G401.6 (cell line): ENCODE measurements at regions not wholly inside any gene's neighbourhood (a gene's known extent, or its start where the extent isn't known, plus 50 kb on each side); places are given as distances from the start of the nearest gene placed in this dataset.
"Not testable (repeated sequence)": the region's sequence is repeated elsewhere in the genome, so short reads cannot be mapped to it uniquely, and the experiment has no call there.

Experiments
- FAIRE-seq: peaks from 2 replicates; lab custom pipeline; 2012; peaks lifted over from hg19 to GRCh38; lab: Jason Lieb, UNC

DNA sequence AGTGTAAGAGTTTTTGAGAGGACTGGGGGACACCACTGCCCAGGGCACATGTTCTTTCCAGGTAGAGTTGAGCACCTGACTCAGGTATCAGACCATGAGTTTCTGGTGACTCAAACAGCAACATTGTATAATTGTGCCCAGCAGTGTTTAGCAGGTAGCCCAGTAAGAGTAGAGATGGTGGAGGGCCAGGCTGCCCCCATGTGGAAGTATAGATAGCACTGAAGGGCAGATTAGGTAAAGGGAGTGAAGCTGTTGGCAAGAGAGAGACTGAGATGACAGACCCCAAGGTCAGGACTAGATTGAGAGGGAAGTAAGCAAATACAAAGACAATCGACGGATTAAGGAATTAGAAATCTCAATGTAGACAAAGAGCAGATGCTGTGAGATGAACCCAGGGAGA lies 74.6 kb downstream of the TRIM42 start:
- FAIRE-seq, result no peak

DNA sequence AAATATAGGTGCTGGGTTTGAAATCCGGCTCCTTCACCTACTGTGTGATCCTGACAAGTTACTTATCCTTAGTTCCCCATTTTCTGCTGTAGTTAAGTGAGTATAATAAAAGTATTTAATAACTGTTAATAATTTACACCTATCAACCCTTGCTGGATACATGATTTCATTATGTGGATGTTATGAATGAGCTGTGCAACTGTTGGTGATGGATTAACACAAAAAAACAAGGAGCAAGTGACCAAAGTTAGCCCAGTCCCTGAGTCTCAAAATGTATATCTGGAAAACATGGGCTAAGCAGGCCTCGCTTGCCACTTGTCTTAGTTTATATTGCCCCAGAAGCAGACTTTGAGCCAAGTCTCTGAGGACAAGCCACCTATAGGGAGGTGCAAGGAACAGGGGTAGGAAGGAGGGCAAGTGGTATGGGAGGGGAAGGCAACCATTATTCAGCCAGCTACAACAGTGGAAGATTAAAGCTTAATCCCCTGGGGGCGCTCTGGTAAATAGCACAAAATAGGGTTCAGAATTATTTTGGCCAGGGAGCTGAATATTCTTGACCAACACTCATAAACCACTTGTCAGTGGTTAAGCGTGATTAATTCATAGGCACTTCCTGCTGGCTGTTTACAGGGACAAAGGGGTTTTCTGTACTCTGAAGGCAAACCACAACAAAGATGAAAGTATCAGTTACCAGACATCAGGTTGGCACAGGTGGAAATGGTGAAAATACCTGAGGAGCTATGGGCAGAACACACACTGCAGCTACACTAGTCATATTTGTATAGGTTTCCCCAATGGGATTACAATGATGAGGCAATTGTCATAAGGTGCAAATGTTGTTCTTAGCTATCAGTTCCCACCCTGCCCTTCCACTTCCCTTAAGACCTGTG lies 76.2 kb downstream of the TRIM42 start:
- no peak for FAIRE-seq

DNA sequence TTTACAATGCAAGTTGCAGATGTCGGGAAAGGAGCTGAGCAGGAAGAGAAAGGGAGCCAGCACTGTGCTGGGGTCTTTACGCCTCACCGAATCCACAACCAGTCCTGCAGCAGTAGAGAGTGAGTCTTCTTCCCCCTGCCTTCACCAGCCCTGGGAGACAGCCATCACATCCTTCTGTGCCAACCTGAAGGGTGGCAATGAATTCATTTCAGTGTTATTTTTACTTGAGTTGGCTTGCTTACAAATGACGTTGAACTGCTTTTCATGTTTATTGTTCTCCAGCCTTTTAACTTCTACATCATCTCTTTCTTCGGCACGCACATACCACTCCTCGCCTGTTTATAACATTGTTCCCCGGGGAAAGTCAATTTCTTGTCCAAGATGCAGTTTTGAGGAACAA lies 77.1 kb downstream of the TRIM42 start:
- no peak for FAIRE-seq

DNA sequence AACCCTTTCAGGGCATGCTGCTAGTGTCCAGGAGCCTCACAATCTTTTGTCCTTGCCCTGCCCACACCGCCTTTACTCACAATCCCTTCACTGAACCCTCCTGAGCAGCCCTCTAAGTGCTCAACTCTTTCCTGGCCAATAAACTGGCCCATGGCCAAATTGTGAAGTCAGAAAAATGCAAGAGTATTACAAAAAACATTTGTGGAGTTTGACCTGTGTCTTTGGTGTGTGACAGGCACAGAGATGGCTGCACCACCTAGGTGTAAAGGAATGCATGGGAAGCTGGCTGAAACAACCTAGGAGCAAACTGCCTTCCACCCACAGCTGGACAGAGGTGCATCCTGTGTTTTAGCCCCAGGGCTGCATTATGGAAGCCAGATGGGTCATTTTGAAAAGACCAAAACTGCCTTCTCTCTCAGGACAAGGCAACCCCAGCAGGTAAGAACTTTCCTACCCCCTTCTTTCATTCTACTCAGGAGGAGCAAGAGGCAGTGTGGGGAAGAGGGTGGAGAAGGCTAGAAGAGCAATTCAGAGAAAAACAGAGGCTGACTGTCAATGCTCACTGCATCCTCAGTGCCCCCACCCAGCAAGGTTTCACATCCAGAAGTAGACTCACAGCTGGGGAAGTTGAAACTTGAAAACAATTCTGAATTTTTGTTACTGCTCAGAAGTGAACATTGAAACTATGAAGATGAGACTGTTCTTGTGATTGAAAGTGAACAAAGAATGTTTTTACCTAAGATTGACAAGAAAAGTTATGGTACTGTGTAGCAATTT lies 78.6 kb downstream of the TRIM42 start:
- no peak for FAIRE-seq

DNA sequence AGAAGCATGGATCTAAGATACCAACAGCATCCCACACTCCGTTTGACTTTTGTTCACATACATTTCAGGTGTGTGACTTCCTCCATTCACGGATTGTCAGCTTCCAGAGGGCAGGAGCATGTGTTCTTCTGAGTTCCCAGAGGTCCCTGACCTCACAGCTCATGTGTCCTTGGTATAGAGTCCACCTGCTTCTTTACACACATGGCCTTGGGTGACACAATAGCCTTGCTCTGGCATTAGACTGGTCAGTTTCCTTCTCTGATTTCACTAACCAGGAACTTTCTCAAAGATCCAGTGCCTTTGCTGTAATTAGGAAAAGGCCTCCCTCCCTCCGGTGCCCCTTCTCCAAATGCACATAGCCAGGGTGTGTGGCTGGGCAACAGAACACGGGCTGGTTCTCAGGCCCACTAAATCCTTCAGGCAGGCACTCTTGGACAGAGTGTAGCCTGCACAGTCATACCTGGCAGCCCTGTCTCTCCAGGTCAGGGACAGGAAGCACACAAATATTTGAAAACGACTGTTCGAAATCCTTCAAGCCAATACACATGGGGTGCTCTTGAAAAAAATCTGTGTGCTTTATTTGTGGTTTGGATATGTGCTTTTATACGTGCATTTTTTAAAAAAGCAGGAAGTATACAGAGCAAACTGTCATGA lies 81.1 kb downstream of the TRIM42 start:
- no peak for FAIRE-seq

DNA sequence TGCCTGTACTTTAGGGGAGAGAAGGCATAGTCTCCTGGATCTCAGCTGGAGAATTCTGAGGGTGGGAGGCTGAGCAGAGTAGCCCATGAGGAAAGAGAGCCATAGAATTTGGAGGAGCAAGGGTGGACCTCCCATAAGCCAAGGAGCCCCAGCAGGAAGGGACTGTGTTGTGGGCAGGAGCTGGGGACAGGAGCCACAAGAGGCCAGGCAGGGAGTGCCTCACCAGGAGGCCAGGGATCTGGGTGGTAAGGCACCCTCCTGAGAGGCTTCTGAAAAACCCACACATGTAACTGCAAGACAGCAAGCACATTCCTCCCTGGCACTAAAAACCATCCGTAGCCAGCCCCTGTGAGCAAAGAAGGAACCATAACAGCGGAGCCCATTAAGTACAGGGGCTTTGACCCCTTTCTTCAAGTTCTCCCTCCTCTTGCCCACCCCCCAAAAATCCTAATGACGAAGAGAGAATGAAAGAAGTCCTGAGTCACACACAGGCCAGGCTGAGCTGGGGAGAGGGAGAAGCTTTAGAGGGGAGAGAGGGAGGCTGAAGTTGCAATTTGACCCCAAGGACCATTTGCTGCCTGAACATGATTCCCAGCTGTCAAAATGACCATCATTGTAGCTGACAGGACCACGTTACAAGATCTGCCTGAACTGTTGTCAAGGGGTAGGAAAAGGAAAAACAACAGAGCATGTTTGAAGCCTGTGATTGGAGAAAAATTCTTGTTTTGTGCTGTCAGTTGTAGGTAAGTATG lies 82.6 kb downstream of the TRIM42 start:
- no peak for FAIRE-seq

DNA sequence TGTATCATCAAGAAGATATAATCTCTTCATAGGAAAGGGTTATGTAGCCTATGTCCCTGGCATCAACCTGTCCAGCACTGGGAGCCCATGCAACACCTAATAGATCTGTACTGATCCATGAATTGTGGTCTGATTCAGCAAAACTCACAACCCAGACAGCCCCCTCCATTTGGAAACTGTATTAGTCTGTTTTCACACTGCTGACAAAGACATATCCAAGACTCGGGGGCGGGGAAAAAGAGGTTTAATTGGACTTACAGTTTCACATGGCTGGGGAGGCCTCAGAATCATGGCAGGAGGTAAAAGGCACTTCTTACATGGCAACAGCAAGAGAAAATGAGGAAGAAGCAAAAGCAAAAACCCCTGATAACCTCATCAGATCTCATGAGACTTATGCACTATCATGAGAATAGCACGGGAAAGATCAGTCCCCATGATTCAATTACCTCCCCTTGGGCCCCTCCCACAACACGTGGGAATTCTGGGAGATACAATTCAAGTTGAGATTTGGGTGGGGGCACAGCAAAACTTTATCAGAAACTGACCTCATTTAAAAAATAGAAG lies 83.3 kb downstream of the TRIM42 start:
- no peak for FAIRE-seq

DNA sequence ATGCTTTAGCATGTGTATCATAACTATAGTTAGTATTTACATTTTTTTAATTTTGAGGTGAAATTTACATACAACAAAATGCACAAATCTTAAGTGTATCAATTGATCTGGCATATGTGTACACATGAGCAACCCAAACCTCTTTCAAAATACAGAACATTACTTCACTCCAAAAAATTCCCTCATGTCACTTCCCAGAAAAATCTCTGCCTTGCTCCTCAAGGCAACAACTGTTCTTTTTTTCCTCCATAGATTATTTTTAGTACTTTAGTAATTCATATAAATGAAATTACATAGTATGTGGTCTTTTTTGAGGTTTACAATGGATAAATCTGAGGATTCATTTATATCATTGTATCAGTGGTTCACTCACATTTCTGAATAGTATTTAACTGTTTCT lies 84.9 kb downstream of the TRIM42 start:
- FAIRE-seq, result no peak

DNA sequence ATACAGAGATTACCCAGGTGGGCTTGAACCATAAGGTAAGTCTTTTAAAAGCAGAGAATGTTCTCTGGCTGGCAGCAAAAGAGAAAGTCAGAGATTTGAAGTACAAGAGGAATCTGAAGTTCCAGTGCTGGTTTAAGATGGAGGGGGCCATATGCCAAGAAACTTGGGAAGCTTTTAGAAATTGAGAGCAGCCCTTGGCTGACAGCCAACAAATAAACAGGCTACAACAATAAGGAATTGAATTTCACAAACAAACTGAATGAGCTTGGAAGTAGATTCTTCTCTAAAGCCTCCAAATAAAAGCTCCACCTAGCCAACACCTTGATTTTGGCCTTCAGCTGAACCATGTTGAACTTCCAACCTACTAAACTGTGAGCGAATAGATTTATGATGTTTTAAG lies 85.7 kb downstream of the TRIM42 start:
- FAIRE-seq, result no peak

DNA sequence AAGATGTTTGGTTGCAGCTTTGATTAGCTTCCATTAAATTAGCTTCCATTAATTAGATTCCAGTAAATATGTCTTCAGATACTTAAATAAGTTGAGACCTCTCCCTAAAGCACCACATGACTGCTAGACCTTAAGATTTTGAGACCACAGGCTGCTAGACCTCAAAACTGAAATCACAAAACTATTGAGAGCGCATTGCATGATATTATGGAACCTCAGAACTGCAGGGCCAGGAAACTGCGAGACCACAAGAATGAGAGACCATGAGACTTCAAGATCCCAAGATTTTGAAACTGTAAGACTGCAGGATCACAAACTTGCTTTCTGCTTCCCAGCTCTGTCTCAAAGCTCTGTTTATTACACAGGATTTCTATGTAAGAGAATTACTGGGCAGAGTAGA lies 87.4 kb downstream of the TRIM42 start:
- no peak for FAIRE-seq

DNA sequence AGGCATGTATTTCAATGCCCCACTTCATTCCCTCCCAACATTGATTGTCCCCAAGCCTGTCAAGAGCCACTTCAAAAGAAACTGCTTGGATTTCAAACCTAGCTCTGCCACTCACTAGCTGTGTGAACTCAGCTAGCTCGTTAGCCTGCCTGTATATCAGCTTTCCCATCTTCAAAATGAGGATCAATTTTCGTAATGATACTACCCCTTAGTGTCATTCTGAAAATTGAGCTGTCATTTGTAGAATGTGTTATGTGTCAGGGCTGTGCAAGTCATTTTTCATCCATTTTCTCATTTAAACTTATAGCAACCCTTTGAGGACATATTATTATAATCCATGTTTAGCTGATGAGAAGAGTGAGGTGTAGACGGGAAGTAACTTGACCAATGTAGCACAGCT lies 88.6 kb downstream of the TRIM42 start:
- no peak for FAIRE-seq

DNA sequence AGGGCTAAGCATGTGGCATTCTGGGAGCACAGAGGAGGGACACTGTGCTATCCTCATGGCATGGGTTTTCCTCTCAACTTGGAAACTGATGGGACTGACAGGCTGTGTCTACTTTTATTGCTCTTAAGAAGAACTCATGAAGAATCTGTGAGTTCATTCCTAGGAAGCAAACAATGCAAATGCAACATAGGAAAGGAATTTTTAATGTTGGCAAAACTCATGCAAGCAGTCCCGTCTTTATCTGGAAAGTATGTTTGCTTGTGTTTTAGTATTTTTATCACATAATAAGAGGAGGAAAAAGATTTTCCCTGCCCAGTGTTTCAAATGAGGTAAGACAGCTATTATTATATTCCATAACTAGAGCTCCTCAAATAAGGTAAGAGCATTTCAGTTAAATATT lies 89.7 kb downstream of the TRIM42 start:
- FAIRE-seq, result no peak

DNA sequence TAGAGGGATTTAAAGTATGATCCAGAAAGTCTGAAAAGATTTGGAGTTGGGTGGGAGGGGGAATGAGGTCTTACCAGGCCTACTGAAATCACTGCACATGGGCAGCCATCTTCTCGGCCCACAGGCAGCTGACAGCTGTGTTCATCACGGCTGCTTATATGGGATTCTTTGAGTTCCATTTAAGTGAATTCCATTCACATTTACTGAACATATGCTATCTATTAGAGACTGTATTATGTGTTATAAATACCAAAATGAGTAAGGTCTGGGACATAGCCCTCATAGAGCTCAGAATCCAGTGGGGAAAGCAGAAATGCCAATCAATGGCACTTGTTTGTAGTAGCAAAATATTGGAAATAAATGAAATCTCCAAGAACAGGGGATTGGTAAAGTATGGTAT lies 91.1 kb downstream of the TRIM42 start:
- no peak for FAIRE-seq

DNA sequence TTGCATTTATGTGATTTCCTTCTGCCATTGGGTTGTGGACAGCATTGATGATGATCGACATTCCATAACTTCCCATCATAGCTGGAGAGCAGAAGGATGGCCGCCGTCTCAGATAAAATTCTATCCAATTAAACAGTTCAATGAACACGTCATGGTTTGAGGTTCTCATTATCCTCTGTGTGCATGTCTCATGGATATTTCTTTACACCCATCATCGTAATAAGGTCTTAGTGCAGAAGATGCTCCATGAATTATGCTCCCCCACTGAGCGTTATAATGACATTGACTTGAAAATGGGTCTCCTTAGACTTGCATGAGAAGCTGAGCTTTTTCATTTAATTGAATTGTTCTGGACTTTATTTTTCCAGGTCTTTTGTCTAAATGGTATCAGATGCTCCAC lies 92.1 kb downstream of the TRIM42 start:
- no peak for FAIRE-seq

DNA sequence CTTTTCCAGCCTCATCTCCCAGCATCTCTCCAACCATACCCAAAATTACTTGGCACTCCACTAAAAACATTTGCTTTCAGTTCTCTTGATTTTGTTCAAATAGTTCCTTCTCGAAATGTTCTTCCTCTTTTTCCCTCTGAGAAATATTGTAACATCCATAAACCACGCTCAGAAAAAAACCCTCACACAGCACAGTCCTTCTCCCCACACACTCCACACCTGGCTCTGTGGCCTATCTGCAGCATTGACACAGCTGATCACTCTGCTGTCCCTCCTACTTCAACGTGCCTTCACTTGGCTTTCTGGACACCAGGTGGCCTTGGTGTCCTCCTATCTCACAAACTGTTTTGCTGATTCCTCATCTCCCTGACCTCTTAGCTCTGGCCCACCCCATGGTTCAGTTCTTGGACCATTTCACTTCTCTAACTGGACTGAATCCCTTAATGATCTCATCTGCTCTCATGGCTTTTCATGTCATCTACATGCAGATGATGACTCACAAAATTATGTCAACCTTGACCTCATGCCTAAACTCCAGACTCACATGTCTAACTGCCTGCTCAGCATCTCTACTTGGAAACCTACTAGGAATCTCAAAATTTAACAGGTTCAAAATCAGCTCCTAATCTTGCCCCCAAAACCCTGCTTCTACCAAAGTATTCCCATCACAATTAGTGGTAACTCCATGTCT lies 93.3 kb downstream of the TRIM42 start:
- FAIRE-seq, result no peak

DNA sequence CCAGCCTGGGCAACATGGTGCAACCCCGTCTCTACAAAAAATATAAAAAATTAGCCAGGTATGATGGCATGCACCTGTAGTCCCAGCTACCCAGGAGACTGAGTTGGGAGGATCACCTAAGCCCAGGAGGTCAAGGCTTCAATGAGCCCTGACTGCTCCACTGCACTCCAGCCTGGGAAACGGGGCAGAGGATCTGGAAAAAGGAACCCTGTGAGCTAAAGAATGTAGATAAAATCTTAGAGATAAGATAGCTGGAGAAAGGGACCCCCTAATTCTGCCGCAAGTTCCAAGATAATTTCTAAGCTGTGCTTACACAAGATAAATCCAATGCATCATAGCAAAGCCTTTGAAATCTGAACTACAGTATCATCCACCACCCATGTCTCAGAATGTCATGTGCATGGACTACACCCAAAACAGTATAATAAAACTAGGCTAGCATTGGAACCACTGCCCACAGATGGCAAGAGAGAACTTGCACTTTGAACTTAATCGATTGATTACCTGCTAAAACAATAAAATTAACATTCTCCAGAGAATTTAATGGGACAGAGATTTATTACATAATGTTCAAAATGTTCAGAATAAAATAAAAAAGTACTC lies 99.9 kb downstream of the TRIM42 start:
- FAIRE-seq, result no peak

DNA sequence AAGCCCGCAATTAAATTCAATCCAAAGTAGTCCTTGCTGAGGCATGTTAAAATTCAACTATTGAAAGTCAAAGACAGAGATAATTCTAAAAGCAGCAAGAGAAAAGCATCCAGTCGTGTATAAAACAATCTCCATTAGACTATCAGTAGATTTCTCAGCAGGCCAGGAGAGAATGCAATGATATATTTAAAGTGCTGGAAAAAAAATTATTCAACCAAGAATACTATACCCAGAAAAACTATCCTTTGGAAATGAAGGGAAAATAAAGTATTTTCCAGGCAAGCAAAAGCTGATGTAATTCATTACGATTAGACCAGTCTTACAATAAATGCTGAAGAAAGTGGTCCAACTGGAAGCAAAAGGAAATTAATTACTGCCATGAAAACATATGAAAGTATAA lies 113.5 kb downstream of the TRIM42 start:
- FAIRE-seq, result no peak

DNA sequence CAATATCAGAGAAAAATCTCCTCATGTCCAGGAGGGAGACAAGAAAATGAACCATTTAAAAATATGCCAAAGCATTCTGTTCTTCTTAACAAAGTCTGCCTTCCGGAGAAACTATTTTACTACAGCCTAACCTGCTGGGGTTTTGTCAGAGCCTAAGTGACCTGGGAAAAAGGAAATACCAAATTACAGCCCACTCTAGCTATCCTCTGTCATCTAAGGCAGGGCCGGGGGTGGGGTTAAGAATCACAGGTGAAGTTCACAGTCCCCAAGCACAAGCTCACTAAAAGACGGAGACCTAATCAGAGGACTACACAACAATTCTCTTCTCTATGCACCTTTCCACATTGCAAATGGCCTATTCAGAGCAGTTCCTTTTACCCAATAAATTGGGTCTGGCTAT lies 116.6 kb downstream of the TRIM42 start:
- FAIRE-seq, result no peak

DNA sequence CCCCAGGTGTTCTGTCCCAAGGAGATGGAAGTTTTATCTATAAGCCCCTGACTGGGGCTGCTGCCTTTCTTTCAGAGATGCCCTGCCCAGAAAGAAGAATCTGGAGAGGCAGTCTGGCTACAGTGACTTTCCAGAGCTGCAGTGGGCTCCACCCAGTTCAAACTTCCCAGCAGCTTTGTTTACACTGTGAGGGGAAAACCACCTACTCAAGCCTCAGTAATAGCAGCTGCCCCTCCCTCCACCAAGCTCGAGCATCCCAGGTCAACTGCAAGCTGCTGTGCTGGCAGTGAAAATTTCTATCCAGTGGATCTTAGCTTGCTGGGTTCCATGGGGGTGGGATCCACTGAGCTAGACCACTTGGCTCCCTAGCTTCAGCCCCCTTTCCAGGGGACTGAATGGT lies 125.0 kb downstream of the TRIM42 start:
- FAIRE-seq, result not testable (repeated sequence)

DNA sequence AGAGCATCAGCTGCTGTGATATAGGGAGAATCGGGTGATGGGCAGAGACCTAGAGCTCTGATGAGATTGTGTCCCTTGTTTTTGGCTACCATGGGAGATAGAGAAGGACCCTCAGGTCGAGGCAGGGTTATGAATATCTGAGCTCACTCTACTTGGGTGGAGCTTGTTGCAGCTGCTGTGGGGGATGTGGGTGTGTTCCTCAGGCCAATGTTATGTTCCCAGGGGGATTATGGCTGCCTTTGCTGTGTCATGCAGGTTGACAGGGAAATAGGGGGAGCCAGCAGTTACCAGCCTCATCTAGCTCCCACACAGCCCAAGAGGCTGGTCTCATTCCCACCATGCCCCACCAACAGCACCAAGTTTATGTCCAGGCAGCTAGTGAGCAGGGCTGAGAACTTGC lies 131.5 kb downstream of the TRIM42 start:
- FAIRE-seq, result no peak
